H9 (cell line): ENCODE measurements at regions not wholly inside any gene's neighbourhood (a gene's known extent, or its start where the extent isn't known, plus 50 kb on each side); places are given as distances from the start of the nearest gene placed in this dataset.

ENCODE experiments used
- DNase-seq: peaks from one replicate; pipeline ENCODE4 v3.0.0-alpha.2; 2017
- H2AFZ ChIP-seq: one replicate; pipeline ENCODE4 v1.6.1; 2013; ENCODE audit warnings: mild to moderate bottlenecking, low read length, control low read depth, moderate library complexity
- H2AK5ac ChIP-seq: 2 replicates; pipeline ENCODE4 v1.6.1; 2013; ENCODE audit warnings: low read length, control low read depth, mixed read lengths; ENCODE audit not compliant: insufficient read length
- H2BK120ac ChIP-seq: one replicate; pipeline ENCODE4 v1.6.1; 2013; ENCODE audit warnings: low read depth, mild to moderate bottlenecking, low read length, control low read depth, inconsistent platforms; ENCODE audit not compliant: poor library complexity, severe bottlenecking
- H2BK12ac ChIP-seq: 2 replicates; pipeline ENCODE4 v1.6.1; 2013; ENCODE audit warnings: low read length, control low read depth, mixed read lengths, low read depth; ENCODE audit not compliant: insufficient read length
- H2BK15ac ChIP-seq: 2 replicates; pipeline ENCODE4 v1.6.1; 2013; ENCODE audit warnings: low read depth, low read length, control low read depth
- H2BK20ac ChIP-seq: one replicate; pipeline ENCODE4 v1.6.1; 2013; ENCODE audit warnings: low read depth, mild to moderate bottlenecking, low read length, control low read depth, inconsistent platforms; ENCODE audit not compliant: poor library complexity, severe bottlenecking
- H2BK5ac ChIP-seq: 2 replicates; pipeline ENCODE4 v1.6.1; 2013; ENCODE audit warnings: low read length, control low read depth, mixed read lengths; ENCODE audit not compliant: insufficient read length
- H3K14ac ChIP-seq: 2 replicates; pipeline ENCODE4 v1.6.1; 2013; ENCODE audit warnings: low read length, control low read depth; ENCODE audit not compliant: insufficient read depth
- H3K18ac ChIP-seq: 2 replicates; pipeline ENCODE4 v1.6.1; 2013; ENCODE audit warnings: low read depth, mild to moderate bottlenecking, mixed read lengths, low read length, control low read depth; ENCODE audit not compliant: insufficient read length
- H3K23ac ChIP-seq: 2 replicates; pipeline ENCODE4 v1.6.1; 2013; ENCODE audit warnings: low read length, control low read depth, mixed read lengths, low read depth; ENCODE audit not compliant: insufficient read length
- H3K23me2 ChIP-seq: 2 replicates; pipeline ENCODE4 v1.6.1; 2013; ENCODE audit warnings: low read depth, mild to moderate bottlenecking, mixed read lengths, low read length, control low read depth; ENCODE audit not compliant: insufficient read length, poor library complexity, severe bottlenecking
- H3K27ac ChIP-seq: 2 replicates; pipeline ENCODE4 v1.5.1; 2013; ENCODE audit warnings: low read length, control low read depth, mixed read lengths, low read depth; ENCODE audit not compliant: insufficient read length
- H3K27me3 ChIP-seq: 2 replicates; pipeline ENCODE4 v1.6.1; 2013; ENCODE audit warnings: low read length, control low read depth, inconsistent platforms; ENCODE audit not compliant: insufficient read depth
- H3K4ac ChIP-seq: 2 replicates; pipeline ENCODE4 v1.6.1; 2013; ENCODE audit warnings: low read depth, mild to moderate bottlenecking, control low read depth, inconsistent platforms, low read length, moderate library complexity
- H3K4me1 ChIP-seq: 2 replicates; pipeline ENCODE4 v1.6.1; 2013; ENCODE audit warnings: low read length, control low read depth, inconsistent platforms; ENCODE audit not compliant: insufficient read depth
- H3K4me2 ChIP-seq: 2 replicates; pipeline ENCODE4 v1.6.1; 2013; ENCODE audit warnings: low read length, control low read depth, mixed read lengths; ENCODE audit not compliant: insufficient read length, insufficient read depth
- H3K56ac ChIP-seq: 2 replicates; pipeline ENCODE4 v1.6.1; 2013; ENCODE audit warnings: low read depth, mild to moderate bottlenecking, mixed read lengths, low read length, control low read depth; ENCODE audit not compliant: insufficient read length
- H3K79me1 ChIP-seq: 2 replicates; pipeline ENCODE4 v1.6.1; 2013; ENCODE audit warnings: low read depth, mild to moderate bottlenecking, moderate library complexity, low read length, control low read depth, inconsistent platforms; ENCODE audit not compliant: insufficient read depth, poor library complexity, severe bottlenecking
- H3K79me2 ChIP-seq: 2 replicates; pipeline ENCODE4 v1.6.1; 2013; ENCODE audit warnings: low read length, control low read depth, inconsistent platforms; ENCODE audit not compliant: insufficient read depth
- H3K9ac ChIP-seq: 2 replicates; pipeline ENCODE4 v1.6.1; 2013; ENCODE audit warnings: low read length, control low read depth, mixed read lengths; ENCODE audit not compliant: insufficient read length; ENCODE audit errors: extremely low read depth
- H3K9me3 ChIP-seq: one replicate; pipeline ENCODE4 v1.6.1; 2013; ENCODE audit warnings: low read depth, low read length, inconsistent platforms; ENCODE audit not compliant: control insufficient read depth
- H3T11ph ChIP-seq: one replicate; pipeline ENCODE4 v1.6.1; 2013; ENCODE audit warnings: mild to moderate bottlenecking, low read length, control low read depth, inconsistent platforms
- H4K20me1 ChIP-seq: one replicate; pipeline ENCODE4 v1.6.1; 2013; ENCODE audit not compliant: control insufficient read depth, insufficient read length, insufficient read depth
- H4K5ac ChIP-seq: 2 replicates; pipeline ENCODE4 v1.6.1; 2013; ENCODE audit warnings: low read depth, mild to moderate bottlenecking, mixed read lengths, low read length, control low read depth; ENCODE audit not compliant: insufficient read length
- H4K8ac ChIP-seq: replicated peaks from 2 replicates; pipeline ENCODE4 v1.6.1; 2013; ENCODE audit warnings: low read length, control low read depth, mixed read lengths, low read depth; ENCODE audit not compliant: insufficient read length
- H4K91ac ChIP-seq: 2 replicates; pipeline ENCODE4 v1.6.1; 2013; ENCODE audit warnings: low read depth, mild to moderate bottlenecking, moderate library complexity, mixed read lengths, low read length, control low read depth; ENCODE audit not compliant: insufficient read length
- H3K27ac Mint-ChIP-seq, 3 experiments: 2 replicates in 2 of 3; 3 replicates in 1 of 3; pipeline ENCODE4 v1.8.0; 2020 to 2021; ENCODE audit warnings: mixed read lengths in 3 of 3, mild to moderate bottlenecking in 1 of 3, moderate library complexity in 1 of 3
- H3K27me3 Mint-ChIP-seq: 2 replicates; pipeline ENCODE4 v1.8.0; 2021; ENCODE audit warnings: low read depth, mild to moderate bottlenecking, moderate library complexity, mixed read lengths
- H3K36me3 Mint-ChIP-seq, 3 experiments: 2 replicates in 2 of 3; 3 replicates in 1 of 3; pipeline ENCODE4 v1.8.0; 2020 to 2021; ENCODE audit warnings: low read depth in 3 of 3, mixed read lengths in 3 of 3; ENCODE audit not compliant: insufficient read depth in 1 of 3
- H3K4me1 Mint-ChIP-seq, 2 experiments: 2 replicates each; pipeline ENCODE4 v1.8.0; 2020; ENCODE audit warnings: mixed read lengths in 2 of 2
- H3K4me3 Mint-ChIP-seq, 2 experiments: 2 replicates in 1 of 2; 3 replicates in 1 of 2; pipeline ENCODE4 v1.8.0; 2020 to 2021; ENCODE audit warnings: mild to moderate bottlenecking in 2 of 2, mixed read lengths in 2 of 2, moderate library complexity in 1 of 2
- H3K9me3 Mint-ChIP-seq, 2 experiments: 2 replicates in 1 of 2; 3 replicates in 1 of 2; pipeline ENCODE4 v1.8.0; 2020; ENCODE audit warnings: mild to moderate bottlenecking in 2 of 2, mixed read lengths in 2 of 2, moderate library complexity in 1 of 2
- CTCF ChIP-seq: fragments of 200-600 bp; sonication (generic); conservative IDR thresholded peaks from 3 replicates; pipeline ENCODE4 v1.8.0; 2021; ENCODE audit warnings: antibody characterized with exemption, mild to moderate bottlenecking
- WGBS: extraction: QIAGEN DNeasy Blood & Tissue Kit; methylation state at CpG from one replicate; pipeline ENCODE4 v1.1.7; 2013; ENCODE audit warnings: missing lambda C conversion rate, low lambda C conversion rate, mixed read lengths; ENCODE audit not compliant: insufficient read length; ENCODE audit errors: extremely low coverage; 5-methylcytosine and 5-hydroxymethylcytosine counted together

DNA sequence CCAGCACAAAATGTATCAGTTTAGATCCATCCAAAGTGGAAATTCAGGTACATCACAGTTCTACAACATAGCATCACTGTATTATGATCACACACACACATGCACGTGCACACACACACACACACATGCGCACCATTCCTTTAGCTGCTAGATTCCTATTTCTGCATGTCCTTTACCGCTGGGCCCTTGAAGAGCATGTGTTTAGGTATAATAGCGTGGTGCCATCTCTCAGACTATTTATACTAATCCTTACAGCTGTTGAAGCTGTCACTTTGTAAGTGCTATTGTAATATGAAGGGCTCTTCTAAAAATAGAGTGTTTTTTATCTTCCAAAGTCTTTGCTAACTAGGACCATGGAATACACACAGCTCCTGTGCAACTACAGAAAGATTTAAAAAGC lies 308.8 kb upstream of the TRPC7 start:
- H3K4ac ChIP-seq = no peak overlapping the region

More for the DNA sequence above, 308.8 kb upstream of the TRPC7 start:
- Mint-ChIP-seq H3K4me3 (no peak overlapping the region), H3K36me3 (peaks cover 0 to 1% (median 0%) of the 10 kb centered on the region in 3 experiments; a peak in 1 of 7 replicates), H3K4me1 (peaks cover 0 to 10% of the 10 kb centered on the region in 2 experiments; a peak in 1 of 4 replicates), H3K9me3 (peaks cover 2% of the 10 kb centered on the region in 2 experiments; a peak in 3 of 5 replicates), H3K27me3 (no peaks in the 10 kb centered on the region), H3K27ac (no peak overlapping the region)
- Histone ChIP-seq H3K9me3 (no peaks in the 10 kb centered on the region), H2BK120ac (no peak overlapping the region), H3K56ac (no peak overlapping the region), H3K14ac (no peak overlapping the region), H2BK20ac (no peak overlapping the region), H4K91ac (no peak overlapping the region), H3K18ac (no peak overlapping the region), H2BK5ac (no peak overlapping the region), H4K20me1 (no peaks in the 10 kb centered on the region), H3K27ac (no peak overlapping the region), H3K4me1 (no peaks in the 10 kb centered on the region), H2BK12ac (no peak overlapping the region), H3K79me1 (no peaks in the 10 kb centered on the region), H2AK5ac (no peak overlapping the region), H2BK15ac (no peak overlapping the region), H3K9ac (no peak overlapping the region), H3K79me2 (no peaks in the 10 kb centered on the region), H3K23me2 (no peaks in the 10 kb centered on the region), H2AFZ (no peak overlapping the region), H3K27me3 (no peaks in the 10 kb centered on the region), H4K8ac (no peak overlapping the region), H4K5ac (no peak overlapping the region), H3K23ac (no peak overlapping the region), H3K4me2 (no peak overlapping the region), H3T11ph (no peak overlapping the region)
- TF ChIP-seq CTCF = no peak
- no CpG with 5 or more reads among the region's 4 CpGs for WGBS
- no peak for DNase-seq
